ENCODE measurements at regions not wholly inside any gene's neighbourhood (a gene's known extent, or its start where the extent isn't known, plus 50 kb on each side); places are given as distances from the start of the nearest gene placed in this dataset.

DNA sequence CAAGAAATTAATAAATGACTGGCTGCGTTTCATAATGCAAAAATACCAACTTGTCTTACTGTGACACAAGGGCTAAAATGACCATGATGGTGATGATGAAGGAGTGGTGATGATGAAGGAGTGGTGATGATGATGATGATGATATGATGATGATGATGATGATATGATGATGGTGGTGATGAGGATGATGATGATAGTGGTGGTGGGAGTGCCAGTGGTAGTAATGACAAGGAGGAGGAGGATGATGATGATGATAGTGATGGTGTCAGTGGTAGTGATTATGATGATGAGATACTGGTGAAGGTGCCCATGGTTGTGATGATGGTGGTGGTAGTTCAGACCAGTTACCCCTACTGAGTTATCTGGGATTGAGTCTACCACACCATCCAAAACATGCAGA, 265.9 kb downstream of the FGFR2 start:
- no peak for DNase-seq (ENCODE audit: low spot score)

DNA sequence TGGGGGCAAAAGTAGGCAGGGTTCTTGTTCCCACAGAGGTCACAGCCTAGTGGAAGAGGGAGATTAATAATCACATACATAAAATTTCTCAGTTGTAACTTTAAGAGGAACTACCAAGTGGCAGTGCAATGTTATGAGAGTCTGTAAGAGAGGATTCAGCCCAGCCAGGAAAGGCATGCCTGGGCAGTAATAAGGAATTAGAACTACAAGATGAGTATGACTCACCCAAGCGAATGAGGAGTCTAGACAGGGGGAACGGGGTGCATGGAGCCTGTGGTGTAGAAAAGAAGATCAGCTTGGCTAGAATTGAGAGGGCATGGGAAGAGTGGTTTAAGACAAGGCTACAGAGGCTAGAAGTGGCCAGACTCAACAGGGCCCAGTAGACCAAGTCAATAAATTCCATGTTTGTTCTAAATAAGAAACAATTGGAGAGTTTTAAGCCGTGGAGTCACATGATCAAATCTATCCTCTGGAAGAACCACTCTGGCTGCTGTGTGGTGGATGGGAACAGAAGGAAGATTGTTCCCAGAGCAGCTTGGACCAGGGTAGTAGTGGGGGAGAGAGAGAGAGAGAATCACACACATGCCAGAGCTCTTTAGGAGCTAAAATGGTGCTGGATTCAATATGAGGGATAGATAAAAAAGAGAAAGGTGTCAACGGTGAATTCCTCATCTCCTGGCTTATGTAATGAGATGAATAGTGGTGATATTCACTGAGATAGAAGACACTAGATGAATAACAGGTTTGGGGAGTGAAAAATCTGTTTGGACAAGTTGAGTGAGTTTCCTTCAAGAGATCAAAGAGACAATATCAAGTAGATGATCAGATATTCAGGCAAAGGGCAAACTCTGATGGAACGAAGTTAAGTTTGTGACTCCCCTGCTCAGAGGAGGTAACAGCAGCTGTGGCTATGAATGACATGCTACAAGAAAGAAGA, 265.1 kb downstream of the FGFR2 start:
- DNase-seq (ENCODE audit: low spot score): no peak

DNA sequence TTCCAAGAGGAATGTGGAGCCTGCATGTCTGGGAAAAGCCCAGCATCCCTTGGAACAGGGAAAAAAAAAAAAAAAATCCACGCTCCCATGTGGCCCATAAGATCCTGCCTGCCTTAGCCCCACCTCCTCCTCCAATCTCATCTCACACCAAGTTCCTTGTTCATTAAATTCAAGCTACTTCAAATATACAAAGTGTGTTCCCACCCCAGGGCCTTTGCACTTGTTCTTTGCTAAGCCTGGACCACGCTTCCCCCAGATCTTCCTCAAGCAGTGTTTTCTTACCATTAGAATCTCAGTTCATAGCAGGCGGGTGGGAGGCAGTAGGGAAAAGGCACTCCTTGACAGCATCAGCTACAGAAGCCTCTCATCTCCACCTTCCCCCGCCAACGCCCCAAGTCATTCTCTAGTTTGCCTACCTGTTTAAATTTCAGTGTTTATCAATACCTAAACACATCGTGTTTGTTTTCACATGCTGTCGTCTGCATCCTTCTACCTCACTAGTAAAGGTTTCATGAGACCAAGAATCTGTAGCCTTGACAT, 262.8 kb downstream of the FGFR2 start:
- no peak for DNase-seq (ENCODE audit: low spot score)

DNA sequence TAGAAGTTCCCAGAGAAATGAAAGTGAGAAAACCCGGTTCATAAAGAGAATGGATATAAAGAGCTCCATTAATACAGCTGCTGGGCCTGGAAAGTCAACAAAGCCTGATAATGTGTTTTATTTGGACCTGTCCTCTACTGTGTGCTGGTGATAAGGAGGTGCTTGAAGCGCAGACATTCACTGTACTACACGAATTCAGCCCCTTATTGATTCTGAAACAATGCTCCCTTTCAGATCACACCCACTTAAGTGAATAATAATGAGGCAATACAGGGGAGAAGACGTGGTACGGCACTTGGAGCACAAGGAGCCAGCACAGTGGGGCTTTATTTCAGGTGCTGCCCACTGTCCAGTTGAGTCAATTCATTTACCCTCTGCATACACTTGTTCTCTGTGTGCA, 260.8 kb downstream of the FGFR2 start:
- DNase-seq (ENCODE audit: low spot score): no peak

DNA sequence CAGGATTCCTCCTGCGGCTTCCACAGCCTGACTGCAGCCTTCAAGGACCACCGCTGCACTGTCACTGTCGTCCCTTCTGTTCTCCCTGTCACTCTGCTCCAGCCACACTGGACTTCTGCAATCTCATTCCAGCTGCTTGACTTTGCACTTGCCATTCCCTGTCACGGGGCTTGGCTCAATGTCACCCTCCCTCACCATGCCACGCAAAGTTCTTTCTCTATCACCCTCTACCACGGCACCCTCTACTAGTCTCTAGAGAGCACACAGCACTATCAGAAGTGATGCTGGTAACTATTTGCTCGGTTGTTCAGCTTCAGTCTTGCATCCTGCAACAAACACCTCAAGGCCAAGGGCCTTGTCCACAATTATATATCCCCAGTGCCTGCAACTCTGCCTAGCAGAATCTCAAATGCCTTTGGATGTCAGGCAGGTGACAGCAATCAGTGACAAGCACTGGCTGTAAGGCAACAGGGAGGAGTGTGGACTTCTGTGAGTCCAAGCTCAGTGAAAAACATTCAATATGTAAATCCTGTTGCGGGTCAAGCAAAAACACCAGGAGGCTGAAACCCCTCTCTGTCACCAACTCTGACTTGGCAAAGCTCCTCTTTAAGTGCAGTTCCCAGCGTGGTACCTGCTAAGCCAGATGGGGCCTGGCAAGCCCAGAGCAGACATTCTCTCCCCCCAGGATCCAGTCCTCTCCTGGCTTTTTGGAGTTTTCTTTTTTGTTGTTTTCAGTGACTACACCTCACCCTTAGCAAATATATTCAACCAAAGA, 259.9 kb downstream of the FGFR2 start:
- no peak for DNase-seq (ENCODE audit: low spot score)

DNA sequence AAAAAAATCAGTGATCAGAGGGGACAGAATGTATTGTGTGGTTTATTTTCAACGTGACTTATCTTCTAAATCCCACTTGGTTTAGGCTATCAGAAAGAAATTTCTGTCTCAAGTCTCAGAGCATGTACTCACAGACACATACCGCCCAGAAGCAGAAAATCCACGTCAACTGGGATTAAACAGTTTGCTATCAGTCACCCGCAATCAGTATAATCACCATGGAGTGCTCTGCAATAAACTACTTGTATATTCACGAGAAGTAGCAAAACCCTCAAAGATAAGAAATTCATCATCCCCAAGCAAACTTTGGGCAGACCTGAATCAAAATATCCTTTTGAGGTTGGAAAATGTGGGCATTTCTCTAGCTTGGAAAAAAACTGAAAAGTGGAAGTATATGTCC, 259.1 kb downstream of the FGFR2 start:
- no peak for DNase-seq (ENCODE audit: low spot score)

DNA sequence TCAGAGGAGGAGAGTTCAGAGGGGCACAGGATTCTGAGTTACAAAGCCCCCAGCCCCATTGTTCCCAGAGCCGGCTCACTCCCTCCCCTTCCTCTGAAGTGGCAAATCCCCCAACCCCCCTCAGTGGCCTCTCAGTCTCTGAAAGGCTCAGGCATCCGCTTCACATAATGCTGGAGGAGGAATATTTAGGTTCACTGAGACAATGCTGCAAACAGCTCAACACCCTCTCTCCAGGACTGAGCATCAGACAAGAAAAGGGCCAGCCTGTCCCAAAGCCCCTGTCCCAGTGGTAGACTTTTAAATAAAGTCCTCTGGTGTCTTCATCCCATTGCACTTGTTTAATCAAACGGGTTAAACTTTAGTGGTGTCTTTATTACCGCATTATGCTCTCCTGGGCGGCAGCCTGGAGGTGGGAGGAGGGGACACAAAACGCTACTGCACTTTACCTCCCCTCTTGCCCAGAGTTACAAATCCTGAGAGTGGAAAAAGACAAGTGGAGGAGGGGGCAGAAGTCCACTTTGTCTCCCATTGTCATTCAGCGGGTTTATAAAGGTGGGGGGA, 257.9 kb downstream of the FGFR2 start:
- no peak for DNase-seq (ENCODE audit: low spot score)

DNA sequence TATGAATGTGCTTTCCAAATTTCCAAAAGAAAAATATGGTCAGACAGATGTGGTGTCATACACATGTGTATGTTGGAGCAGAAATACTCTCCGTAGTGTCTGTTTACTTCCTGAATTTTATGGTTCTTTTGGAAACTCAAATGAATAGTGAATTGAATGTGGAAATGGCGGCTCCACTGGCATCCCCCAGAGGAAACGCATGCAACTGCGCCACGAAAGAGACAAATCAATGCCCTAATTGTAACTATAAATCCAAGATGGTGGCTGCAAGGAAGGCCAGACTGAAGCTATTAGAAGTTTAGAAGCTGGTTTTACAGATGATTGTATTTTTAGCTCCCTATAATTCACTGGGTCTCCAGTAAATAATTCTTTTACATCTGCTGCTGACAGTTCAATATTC, 246.7 kb downstream of the FGFR2 start:
- DNase-seq (ENCODE audit: low spot score): no peak

DNA sequence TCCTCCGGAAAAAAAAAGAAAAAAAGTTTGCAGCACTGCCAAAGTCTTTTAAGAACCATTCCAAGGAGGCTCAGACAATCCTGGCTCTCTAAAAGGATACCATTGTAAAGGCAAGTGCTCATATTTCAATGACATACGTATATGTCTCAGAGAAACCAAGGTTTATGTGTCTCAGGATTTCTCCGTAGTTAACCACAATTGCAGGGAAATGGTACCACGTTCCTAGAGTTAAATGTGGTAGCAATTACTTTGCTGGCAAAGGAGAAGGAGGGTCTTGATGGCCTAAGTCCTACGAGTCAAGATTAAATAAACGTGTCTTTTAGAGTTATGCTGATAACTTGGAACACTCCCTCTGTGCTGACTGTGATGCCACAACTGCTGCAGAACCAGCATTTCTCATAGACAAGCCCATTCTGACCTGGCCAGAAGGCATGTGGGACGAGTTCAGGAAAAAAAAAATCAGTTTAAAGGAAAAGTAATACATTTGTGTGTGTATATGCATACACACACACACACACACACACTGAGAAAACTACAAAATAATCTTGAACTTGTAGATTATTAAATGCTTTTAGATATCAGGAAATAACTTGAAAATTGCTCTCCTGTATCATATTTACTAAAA, 245.9 kb downstream of the FGFR2 start:
- DNase-seq (ENCODE audit: low spot score): no peak

DNA sequence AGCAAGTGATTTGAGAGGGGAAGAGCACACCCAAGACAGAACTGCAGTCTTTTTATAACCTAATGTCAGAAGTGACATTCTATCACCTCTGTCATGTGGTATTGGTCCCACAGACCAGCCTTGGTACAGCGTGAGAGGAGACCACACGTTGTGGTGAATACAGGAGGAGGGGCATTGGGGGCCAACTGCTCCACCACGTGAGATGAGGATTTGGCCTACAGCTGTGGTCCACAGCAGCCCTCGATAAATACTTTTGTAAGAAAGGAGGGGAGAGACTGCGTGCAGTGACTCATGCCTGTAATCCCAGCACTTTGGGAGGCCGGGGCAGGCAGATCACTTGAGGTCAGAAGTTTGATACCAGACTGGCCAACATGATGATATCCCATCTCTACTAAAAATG, 243.1 kb downstream of the FGFR2 start:
- no peak for DNase-seq (ENCODE audit: low spot score)

DNA sequence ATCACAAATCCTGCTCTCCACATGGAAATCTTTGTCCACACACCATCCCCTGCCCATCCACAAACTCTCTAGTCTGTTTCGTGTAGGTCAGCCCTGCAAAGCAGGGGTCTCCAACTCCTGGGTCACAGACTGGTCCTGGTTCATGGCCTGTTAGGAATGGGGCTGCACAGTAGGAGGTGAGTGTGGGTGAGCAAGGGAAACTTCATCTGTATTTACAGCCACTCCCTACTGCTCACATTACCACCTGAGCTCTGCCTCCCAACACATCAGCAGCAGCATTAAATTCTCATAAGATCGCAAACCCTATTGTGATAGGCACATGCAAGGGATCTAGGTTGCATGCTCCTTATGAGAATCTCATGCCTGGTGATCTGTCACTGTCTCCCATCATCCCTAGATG, 242.1 kb downstream of the FGFR2 start:
- DNase-seq (ENCODE audit: low spot score): no peak

DNA sequence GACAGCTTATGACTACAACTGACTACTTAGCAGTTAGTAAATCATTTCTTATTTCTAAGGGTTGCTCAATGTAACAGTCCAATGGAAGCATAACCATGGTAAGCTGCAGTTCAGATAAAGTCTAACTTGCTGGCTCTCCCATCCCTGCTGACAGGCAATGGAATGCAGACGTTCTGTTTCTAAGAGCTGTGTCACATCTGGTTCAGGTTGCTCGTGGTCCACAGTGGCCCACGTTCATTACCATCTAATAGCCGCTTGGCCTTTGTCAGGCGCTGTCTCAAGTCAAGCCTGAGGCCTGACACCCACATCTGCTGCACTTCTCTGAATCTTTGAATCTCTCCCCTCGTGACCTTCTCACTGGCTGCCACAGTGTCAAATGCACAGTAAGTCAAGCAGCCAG, 240.8 kb downstream of the FGFR2 start:
- no peak for DNase-seq (ENCODE audit: low spot score)

DNA sequence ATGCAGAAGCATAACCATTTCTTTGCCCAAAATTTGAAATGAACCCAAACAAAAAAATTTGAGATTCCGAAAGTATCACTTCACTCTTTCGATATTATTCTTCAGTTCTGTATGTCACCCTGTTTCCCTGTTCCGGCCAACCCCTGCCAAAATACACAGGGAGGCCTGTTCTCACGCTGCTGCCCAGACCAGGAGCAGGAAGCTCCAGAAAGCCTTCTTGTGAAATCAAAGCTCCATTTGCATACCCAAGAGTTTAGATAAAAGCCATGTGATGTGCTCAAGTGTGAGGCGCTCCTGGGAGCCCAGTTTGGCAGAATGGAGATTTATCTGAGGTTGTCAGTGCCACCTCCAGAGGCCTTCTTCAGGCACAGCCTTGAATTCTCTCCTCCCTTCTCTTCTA, 236.2 kb downstream of the FGFR2 start:
- no peak for DNase-seq (ENCODE audit: low spot score)

DNA sequence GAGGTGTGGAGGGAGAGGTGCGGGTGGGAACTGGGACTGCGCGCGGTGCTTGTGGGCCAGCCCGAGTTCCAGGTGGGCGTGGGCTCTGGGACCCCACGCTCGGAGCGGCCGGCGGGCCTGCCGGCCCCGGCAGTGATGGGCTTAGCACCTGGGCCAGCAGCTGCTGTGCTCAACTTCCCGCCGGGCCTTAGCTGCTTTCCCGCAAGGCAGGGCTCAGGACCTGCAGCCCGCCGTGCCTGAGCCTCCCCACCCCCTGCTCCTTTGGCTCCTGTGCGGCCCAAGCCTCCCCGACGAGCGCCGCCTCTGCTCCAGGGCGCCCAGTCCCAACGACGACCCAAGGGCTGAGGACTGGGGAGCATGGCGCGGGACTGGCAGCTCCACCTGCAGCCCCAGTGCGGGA, 232.7 kb downstream of the FGFR2 start:
- no peak for DNase-seq (ENCODE audit: low spot score)

DNA sequence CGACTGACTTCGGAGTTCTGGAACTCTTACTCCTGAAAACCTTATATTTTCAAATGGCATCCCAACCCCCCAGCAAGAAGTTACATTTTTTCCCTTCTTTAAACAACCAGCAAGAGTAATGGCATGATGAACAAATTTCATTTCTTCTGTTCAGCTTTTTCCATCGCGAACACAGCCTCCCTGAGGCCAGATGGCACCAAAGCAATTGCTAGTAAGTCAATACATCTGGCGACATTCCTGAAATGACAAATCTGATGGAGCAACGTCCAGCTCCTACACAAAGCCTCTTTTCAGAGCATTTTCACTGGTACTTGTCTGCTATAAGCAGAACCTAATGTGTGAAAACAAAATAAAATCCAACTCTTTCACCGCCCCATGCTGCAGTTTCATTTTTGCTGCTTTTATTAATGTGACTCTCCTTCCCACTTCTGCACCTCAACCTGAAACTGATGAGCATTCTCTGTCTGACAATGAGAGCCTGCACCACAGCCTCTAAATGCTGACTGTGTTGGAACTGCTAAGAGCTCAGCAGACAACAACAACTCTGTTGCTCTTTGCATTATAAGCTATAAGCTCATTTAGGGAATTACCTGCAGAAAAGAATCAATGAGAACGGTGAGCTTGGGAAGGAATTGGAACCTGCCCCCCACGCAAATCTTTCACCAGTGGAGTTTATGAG, 229.8 kb downstream of the FGFR2 start:
- DNase-seq (ENCODE audit: low spot score): no peak

DNA sequence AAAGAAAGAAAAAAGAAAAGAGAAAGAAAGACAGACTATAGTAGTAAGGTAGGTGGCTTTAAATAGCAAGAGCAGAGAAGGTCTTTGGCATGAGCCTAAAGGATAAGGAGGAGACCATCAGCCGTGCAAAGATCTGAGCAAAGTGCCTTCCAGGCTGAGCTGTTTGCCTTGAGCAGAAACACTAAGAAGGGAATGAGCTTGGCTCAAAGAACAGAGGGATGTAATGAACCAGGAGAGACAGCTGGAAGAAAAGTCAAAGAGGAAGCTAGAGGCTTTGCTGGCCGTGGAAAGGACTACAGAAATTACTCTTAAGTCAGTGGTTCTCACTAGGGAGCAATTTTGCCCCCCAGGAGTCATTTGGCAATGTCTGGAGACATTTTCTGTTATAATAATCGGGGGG, 228.6 kb downstream of the FGFR2 start:
- DNase-seq (ENCODE audit: low spot score): no peak

DNA sequence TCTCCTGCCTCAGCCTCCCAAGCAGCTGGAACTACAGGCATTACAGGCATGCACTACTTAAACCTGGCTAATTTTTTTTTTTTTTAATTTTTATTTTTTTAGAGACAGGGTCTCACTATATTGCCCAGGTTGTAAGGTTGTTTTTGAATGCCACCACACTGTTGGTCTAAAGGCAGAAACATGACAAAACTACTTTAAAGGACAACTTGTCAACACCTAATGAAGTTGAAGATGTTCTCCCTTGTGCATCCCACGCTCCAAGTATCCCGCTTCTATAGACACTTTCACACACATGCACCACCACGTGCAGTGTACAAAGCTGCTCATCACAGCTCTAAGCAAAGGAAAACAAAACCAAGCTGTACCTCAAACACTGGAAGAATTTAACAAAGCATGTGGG, 226.4 kb downstream of the FGFR2 start:
- DNase-seq (ENCODE audit: low spot score): no peak

DNA sequence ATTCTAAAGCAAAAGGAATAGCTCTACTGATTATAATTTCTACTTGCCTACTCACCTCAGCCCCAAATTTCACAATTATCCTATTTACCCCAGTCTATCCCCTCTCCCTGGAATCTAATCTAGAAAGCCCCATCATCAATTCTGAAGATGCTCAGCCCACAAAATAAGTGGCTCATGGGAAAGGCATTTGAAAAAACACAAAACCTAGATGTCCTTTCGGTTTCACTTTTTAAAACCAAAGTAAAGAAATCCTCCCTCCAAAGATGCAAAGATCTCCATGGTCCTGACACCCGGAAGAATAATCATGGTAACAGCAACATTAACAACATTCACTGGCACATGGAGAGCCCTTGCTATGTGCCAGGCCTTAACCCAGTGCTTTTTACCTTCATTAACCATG, 224.8 kb downstream of the FGFR2 start:
- no peak for DNase-seq (ENCODE audit: low spot score)

DNA sequence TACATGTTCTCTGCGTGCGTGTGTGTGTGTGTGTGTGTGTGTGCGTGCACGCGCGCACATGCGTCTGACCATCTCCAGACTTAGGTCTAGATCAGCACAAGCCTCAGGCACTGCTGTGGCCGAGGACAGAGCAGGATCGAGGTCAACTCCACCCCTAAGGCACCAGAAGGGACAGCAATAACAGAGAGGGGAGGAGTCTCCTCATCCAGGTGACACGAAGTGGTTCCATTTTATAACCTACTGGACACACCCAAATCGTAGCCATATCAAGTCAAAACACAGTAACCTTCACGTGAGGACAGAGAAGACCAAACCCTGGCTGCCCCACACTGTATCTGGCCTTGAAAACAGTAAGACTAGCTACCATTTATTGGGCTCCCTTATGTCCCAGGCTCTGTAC, 224.1 kb downstream of the FGFR2 start:
- no peak for DNase-seq (ENCODE audit: low spot score)

DNA sequence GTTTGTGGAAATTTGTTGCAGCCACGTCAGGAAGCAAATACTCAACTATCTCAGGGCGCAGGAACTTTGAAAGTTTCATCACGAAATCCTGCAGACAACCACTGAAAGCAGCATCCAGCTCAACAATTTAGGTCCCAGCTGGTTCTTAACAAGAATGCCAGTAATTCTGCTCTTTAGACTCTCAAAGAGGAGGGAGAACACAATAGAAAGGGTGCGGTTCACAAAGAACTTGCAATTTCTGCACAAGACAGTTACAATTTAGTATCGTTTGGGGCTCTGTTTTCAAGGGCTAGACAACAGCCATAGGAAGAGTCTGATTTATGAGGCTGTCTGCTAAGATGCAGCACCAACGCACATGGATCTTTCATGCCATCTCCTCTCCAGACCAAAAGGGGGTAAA, 223.1 kb downstream of the FGFR2 start:
- no peak for DNase-seq (ENCODE audit: low spot score)

DNA sequence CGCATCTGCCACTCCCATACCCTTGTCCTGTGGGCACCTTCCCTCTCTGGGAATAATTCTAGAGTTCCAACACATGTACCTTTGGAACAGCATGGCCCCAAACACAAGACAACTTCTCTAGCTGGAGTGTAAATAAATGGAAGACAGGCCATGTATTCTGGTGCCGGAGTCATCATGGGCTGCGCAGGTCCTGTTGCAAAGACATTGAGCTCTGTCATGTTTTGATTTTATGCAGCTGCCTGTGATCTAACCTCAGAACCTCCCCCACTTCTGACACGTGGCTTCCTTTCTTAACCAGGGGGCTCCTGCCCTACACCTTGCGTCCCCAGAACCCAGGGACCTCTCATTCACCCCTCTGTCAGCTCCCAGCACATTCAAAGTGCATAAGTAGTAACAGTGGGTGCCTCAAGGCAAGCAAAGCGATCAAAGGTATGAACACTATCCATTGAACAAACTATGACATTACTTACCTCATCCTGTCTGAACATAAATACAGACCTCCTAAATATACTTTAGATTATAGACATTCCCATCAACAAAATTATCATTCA, 219.9 kb downstream of the FGFR2 start:
- DNase-seq (ENCODE audit: low spot score): no peak
